SK-N-SH (cell line): ENCODE measurements at regions not wholly inside any gene's neighbourhood (a gene's known extent, or its start where the extent isn't known, plus 50 kb on each side); places are given as distances from the start of the nearest gene placed in this dataset.

Experiments
- CTCF ChIA-PET: fragments of 300-600, 350-600 bp; formaldehyde crosslinking; extraction: SDS; loops from one replicate; lab custom pipeline; 2021; lab: Yijun Ruan, JAX
- POLR2A ChIA-PET: fragments of 350-600 bp; sonication (Branson Sonifier 250); formaldehyde crosslinking; extraction: SDS; loops from one replicate; lab custom pipeline; 2020; ENCODE audit warnings: antibody characterized with exemption, inconsistent platforms; lab: Yijun Ruan, JAX
- DNase-seq: peaks from one replicate; pipeline ENCODE4 v3.0.0; 2012
- H2AFZ ChIP-seq: fragments of 200-600 bp; sonication (generic); 2 replicates; pipeline ENCODE4 v1.8.1; 2016; ENCODE audit warnings: antibody characterized with exemption, mild to moderate bottlenecking, low read depth
- H3F3A ChIP-seq: fragments of 200-600 bp; sonication (generic); replicated peaks from 2 replicates; pipeline ENCODE3; 2016; ENCODE audit warnings: antibody characterized with exemption, mild to moderate bottlenecking; ENCODE audit not compliant: insufficient read depth
- H3K27ac ChIP-seq, 2 experiments: fragments of 200-500 bp in 1 of 2; fragments of 200-600 bp in 1 of 2; sonication (Bioruptor generic) in 1 of 2; sonication (generic), shearing (Covaris generic) in 1 of 2; 2 replicates each; pipeline versions ENCODE4 v1.5.1 to v1.6.1; 2014 to 2016; ENCODE audit warnings: low read depth in 2 of 2, inconsistent platforms in 1 of 2, low read length in 1 of 2, mild to moderate bottlenecking in 1 of 2, mixed read lengths in 1 of 2
- H3K27me3 ChIP-seq: fragments of 200-600 bp; sonication (generic), shearing (Covaris generic); 2 replicates; pipeline ENCODE4 v1.6.1; 2016; ENCODE audit warnings: mixed run types; ENCODE audit not compliant: insufficient read depth
- H3K36me3 ChIP-seq, 2 experiments: fragments of 200-500 bp in 1 of 2; fragments of 200-600 bp in 1 of 2; sonication (Bioruptor generic) in 1 of 2; sonication (generic) in 1 of 2; replicated peaks in 1 of 2; 2 replicates each; pipeline versions ENCODE3 to v1.5.1; 2014 to 2016; ENCODE audit warnings: low read length in 1 of 2, mild to moderate bottlenecking in 1 of 2; ENCODE audit not compliant: insufficient read depth in 2 of 2, control insufficient read depth in 1 of 2
- H3K4me1 ChIP-seq, 2 experiments: fragments of 200-500 bp in 1 of 2; fragments of 200-600 bp in 1 of 2; sonication (Bioruptor generic) in 1 of 2; sonication (generic), shearing (Covaris generic) in 1 of 2; 2 replicates each; pipeline versions ENCODE4 v1.5.1 to v1.6.1; 2014 to 2016; ENCODE audit warnings: low read depth in 1 of 2, low read length in 1 of 2, mixed run types in 1 of 2; ENCODE audit not compliant: insufficient read depth in 2 of 2, control insufficient read depth in 1 of 2
- H3K4me2 ChIP-seq: fragments of 200-600 bp; sonication (generic), shearing (Covaris generic); 2 replicates; pipeline ENCODE4 v1.6.1; 2017; ENCODE audit warnings: mixed run types
- H3K4me3 ChIP-seq, 2 experiments: fragments of 200-500 bp in 1 of 2; fragments of 200-600 bp in 1 of 2; sonication (Bioruptor generic) in 1 of 2; sonication (generic), shearing (Covaris generic) in 1 of 2; 2 replicates each; pipeline versions ENCODE4 v1.5.1 to v1.8.1; 2014 to 2016; ENCODE audit warnings: low read depth in 2 of 2, inconsistent platforms in 1 of 2, low read length in 1 of 2, mild to moderate bottlenecking in 1 of 2, mixed read lengths in 1 of 2, moderate library complexity in 1 of 2
- H3K79me2 ChIP-seq: fragments of 200-600 bp; sonication (generic); 2 replicates; pipeline ENCODE4 v1.8.1; 2017; ENCODE audit warnings: mild to moderate bottlenecking; ENCODE audit not compliant: insufficient read depth
- H3K9ac ChIP-seq: fragments of 200-600 bp; sonication (generic); 2 replicates; pipeline ENCODE4 v1.6.1; 2017; ENCODE audit warnings: mixed run types
- H3K9me2 ChIP-seq: fragments of 200-600 bp; sonication (generic); 2 replicates; pipeline ENCODE4 v1.6.1; 2017; ENCODE audit warnings: mixed run types
- H3K9me3 ChIP-seq: fragments of 200-600 bp; sonication (generic); 2 replicates; pipeline ENCODE4 v1.6.1; 2017; ENCODE audit warnings: mixed run types, mild to moderate bottlenecking, moderate library complexity
- H4K20me1 ChIP-seq: fragments of 200-600 bp; sonication (generic); 2 replicates; pipeline ENCODE4 v1.6.1; 2017; ENCODE audit warnings: mild to moderate bottlenecking, mixed run types; ENCODE audit not compliant: insufficient read depth
- EP300 ChIP-seq, 2 experiments: IDR thresholded peaks; 2 replicates each; pipeline versions ENCODE4 v1.4.0 to v1.6.1; 2012; ENCODE audit warnings: borderline replicate concordance in 1 of 2, low read depth in 1 of 2, low read length in 1 of 2
- FOXJ3 ChIP-seq: sonication (generic); formaldehyde crosslinking; IDR thresholded peaks from 2 replicates; pipeline ENCODE4 v1.5.1; 2020; ENCODE audit warnings: mild to moderate bottlenecking, missing genetic modification reagents
- FOXM1 ChIP-seq: IDR thresholded peaks from 2 replicates; pipeline ENCODE4 v1.4.0; 2012; ENCODE audit warnings: low read depth, mild to moderate bottlenecking
- NFIC ChIP-seq: IDR thresholded peaks from 2 replicates; pipeline ENCODE4 v1.4.0; 2012; ENCODE audit warnings: borderline replicate concordance
- NRF1 ChIP-seq: IDR thresholded peaks from 2 replicates; pipeline ENCODE4 v1.6.1; 2012; ENCODE audit warnings: low read depth, mild to moderate bottlenecking, low read length
- PBX3 ChIP-seq: IDR thresholded peaks from 2 replicates; pipeline ENCODE4; 2012
- POLR2AphosphoS5 ChIP-seq: IDR thresholded peaks from 2 replicates; pipeline ENCODE4 v1.6.1; 2012; ENCODE audit warnings: low read depth, low read length
- RXRA ChIP-seq: IDR thresholded peaks from 2 replicates; pipeline ENCODE4 v1.4.0; 2012; ENCODE audit warnings: low read depth, mild to moderate bottlenecking, borderline replicate concordance
- SIN3A ChIP-seq: IDR thresholded peaks from 2 replicates; pipeline ENCODE4 v1.6.1; 2012; ENCODE audit warnings: low read depth, mild to moderate bottlenecking, low read length, moderate library complexity, borderline replicate concordance
- SMC3 ChIP-seq: IDR thresholded peaks from 2 replicates; pipeline ENCODE4 v1.6.1; 2012; ENCODE audit warnings: low read depth, low read length, improper control_type of control experiment
- WGBS: methylation state at CpG from one replicate; pipeline ENCODE4 v1.1.6; 2017; ENCODE audit warnings: low lambda C conversion rate; 5-methylcytosine and 5-hydroxymethylcytosine counted together
- TF ChIP-seq, protein P1 (sequence below): fragments of 150-350 bp; IDR thresholded peaks from 2 replicates; pipeline ENCODE4 v1.6.1; 2017; ENCODE audit warnings: antibody characterized with exemption, low read length, low read depth, borderline replicate concordance
- TF ChIP-seq, protein P2 (sequence below): fragments of 150-350 bp; IDR thresholded peaks from 2 replicates; pipeline ENCODE4 v1.6.1; 2016; ENCODE audit warnings: mild to moderate bottlenecking, low read depth, low read length

GRCh38 chr9:79776581-79776980 lies 204.8 kb downstream of the TLE4 start:
- H4K20me1 ChIP-seq, result no peaks in the 10 kb centered on the region
- no peak for DNase-seq
- H2AFZ ChIP-seq, result no peak overlapping the region
- no peaks in the 10 kb centered on the region; a peak in 1 of 4 replicates for H3K4me1 ChIP-seq
- H3K27ac ChIP-seq, result no peak overlapping the region
- 53% methylated on average over 2 of the region's 2 CpGs for WGBS
- H3K9me3 ChIP-seq, result no peaks in the 10 kb centered on the region
- H3K9ac ChIP-seq, result no peak overlapping the region
- ChIA-PET POLR2A (no interaction called here), CTCF (interaction anchor here (0.6 kb wide), 1 partner anchor 23 kb away, joined by 3 read pairs; no protein-coding TSS in a partner anchor)
- no peak overlapping the region for H3K4me3 ChIP-seq
- no peaks in the 10 kb centered on the region for H3F3A ChIP-seq
- TF ChIP-seq SIN3A (no peak), NFIC (no peak), RXRA (no peak), POLR2AphosphoS5 (no peak), SMC3 (no peak), EP300 (IDR thresholded peaks at IDR 0.05; ENCODE audit: borderline replicate concordance in 1 of 2, low read depth in 1 of 2, low read length in 1 of 2) (no peak), NRF1 (no peak), FOXM1 (no peak), FOXJ3 (CRISPR knock-in tag) (no peak), PBX3 (no peak)
- TF ChIP-seq, protein P1, sequence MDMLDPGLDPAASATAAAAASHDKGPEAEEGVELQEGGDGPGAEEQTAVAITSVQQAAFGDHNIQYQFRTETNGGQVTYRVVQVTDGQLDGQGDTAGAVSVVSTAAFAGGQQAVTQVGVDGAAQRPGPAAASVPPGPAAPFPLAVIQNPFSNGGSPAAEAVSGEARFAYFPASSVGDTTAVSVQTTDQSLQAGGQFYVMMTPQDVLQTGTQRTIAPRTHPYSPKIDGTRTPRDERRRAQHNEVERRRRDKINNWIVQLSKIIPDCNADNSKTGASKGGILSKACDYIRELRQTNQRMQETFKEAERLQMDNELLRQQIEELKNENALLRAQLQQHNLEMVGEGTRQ, result no peak
- TF ChIP-seq, protein P2, sequence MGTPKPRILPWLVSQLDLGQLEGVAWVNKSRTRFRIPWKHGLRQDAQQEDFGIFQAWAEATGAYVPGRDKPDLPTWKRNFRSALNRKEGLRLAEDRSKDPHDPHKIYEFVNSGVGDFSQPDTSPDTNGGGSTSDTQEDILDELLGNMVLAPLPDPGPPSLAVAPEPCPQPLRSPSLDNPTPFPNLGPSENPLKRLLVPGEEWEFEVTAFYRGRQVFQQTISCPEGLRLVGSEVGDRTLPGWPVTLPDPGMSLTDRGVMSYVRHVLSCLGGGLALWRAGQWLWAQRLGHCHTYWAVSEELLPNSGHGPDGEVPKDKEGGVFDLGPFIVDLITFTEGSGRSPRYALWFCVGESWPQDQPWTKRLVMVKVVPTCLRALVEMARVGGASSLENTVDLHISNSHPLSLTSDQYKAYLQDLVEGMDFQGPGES, result no peak
- no peaks in the 10 kb centered on the region for H3K36me3 ChIP-seq
- no peaks in the 10 kb centered on the region for H3K27me3 ChIP-seq
- H3K79me2 ChIP-seq, result no peaks in the 10 kb centered on the region
- no peaks in the 10 kb centered on the region for H3K9me2 ChIP-seq
- no peak overlapping the region for H3K4me2 ChIP-seq
